GM18861 (cell line): ENCODE measurements at regions not wholly inside any gene's neighbourhood (a gene's known extent, or its start where the extent isn't known, plus 50 kb on each side); places are given as distances from the start of the nearest gene placed in this dataset.
"Not testable (repeated sequence)": the region's sequence is repeated elsewhere in the genome, so short reads cannot be mapped to it uniquely, and the experiment has no call there.

Experiments used
- ATAC-seq: cut with Tn5 transposase; IDR thresholded peaks from one replicate; pipeline ENCODE4 v1.9.1; 2021; ENCODE audit not compliant: unreplicated experiment

DNA sequence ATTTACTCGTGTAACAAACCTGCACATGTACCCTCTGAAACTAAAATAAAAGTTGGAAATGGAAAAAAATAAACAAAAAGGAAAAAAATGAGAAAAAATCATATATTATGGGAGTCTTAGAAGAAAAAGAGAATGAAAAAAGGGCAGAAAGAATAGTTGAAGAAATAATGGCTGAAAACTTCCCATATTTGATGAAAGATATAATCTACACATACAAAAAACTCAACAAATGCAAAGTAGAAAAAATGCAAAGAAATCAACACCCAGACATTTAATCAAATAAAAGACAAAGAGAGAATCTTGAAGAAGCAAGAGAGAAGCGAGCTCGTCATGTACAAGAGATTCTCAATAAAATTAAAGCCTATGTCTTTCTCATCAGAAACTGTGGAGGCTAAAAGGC, 73.8 kb downstream of the SLC25A46 start:
- ATAC-seq, result no peak

DNA sequence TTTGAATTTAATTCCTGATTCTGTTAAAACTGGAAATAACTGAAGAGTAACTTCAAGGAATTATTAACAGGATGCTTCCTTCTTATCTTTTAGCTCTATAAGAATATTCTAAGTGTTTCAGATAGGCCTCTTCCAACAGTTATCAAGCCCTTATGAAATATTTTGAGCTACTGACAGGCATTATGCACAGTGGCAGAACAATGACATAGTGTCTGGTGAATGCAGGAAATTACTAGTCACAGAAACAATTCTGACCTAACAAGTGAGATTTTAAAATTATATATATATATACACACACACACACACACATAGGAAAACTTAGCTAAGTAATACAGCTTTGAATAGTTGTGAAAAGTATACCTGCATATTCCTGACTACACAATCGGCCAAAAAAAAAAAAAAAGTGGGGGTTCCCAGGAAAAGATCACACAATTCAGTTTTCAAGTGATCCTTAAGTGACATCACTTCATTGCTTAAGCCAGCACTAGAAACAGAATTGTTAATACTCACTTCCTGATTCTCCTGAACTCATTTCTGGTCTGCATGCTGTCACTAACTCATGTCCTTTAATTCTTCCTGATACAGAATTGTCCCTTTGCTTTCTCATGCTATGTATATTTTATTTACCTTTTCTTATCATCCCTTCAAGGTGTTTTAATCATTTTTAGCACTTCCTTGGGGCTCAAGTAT, 77.3 kb downstream of the SLC25A46 start:
- ATAC-seq, result no peak

DNA sequence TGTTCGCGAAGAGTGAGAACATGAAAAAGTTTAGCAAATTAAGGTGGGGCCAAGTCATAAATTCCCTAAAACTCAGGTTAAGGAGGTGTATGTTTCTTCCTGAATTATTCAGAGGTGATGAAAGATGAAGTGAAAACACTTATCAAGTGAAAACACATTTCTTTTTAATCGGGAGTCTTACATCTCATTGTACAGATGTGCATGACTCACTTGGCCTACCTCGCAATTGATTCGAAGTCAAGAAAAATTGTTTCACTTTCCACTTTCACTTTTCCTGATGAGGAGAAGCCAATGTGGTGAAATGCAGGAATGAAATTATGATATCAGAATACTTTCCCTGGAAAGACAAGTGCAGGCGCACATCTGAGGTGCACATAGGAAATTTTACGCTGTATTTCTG, 78.7 kb downstream of the SLC25A46 start:
- ATAC-seq, result no peak

DNA sequence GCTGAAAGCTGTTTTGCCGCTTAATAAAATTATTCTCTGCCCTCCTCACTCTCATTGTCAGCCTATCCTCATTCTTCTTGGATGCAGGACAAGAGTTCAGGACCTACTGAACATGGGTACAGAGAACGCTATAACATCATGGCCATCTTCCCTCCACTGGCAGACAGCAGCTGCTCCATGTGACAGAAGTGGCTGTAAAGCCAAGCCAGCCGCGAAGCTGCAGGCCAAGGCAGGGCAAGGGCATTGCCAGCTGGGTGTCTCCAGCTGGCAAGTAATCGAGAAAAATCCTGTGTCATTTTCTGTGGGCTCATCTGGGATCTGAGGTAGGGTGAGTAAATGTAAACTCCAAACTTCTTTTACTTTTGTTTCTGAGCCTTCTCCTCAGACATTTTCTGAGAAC, 84.8 kb downstream of the SLC25A46 start:
- ATAC-seq, result no peak

DNA sequence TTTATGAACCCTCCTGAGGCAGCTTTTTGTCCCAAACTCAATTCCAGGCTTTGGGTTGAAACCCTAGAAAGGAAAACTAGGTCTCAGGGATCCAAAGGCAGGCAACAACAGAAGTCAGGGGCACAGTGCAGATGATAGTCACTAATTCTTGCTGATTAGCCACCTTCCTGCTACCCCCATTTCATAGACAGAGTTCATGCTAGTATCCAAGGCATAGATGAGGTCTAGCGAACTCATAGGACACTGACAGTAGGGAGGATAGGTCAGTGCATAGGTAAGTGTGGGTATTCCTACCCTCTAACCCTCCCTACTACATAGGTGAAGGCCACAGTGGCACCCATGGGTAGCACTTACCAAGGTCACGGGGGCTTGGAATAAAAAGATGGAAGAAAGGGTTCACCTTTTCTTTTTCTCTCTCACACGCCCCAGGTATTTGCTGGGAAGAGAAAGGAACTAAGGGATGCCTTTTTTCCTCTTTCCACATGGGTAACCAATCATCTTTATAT, 86.2 kb downstream of the SLC25A46 start:
- no peak for ATAC-seq

DNA sequence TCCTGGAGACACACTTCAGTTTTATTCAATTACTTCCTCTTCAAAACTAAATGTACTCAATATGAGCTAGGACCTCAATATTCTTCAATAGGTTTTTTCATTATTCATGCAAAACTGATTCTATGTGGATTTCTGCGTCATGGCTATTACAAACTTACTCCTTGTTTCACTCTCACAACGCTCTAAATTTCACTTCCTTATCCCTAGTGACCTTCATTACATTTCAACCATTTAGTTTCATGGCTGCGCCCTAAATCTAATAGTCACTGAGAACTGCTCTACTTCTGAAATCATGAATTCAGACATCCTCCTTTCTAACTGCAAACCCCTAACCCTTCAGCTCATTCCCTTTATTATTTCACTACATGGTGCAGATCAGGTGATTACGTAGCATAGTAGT, 93.9 kb downstream of the SLC25A46 start:
- no peak for ATAC-seq

DNA sequence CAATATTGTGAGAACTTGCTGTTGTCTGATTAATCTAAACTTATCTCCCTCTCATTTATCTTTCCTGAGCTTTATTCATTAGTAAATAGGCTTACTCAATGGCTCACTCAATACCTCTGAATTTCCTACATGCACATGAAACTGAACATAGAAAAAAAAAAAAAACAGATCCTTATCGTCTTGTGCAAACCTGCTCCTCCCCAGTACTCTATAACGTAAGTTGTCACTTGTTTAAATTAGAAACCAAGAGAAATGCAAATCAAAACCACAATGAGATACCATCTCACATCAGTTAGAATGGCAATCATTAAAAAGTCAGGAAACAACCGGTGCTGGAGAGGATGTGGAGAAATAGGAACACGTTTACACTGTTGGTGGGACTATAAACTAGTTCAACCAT, 96.1 kb downstream of the SLC25A46 start:
- ATAC-seq, result not testable (repeated sequence)

DNA sequence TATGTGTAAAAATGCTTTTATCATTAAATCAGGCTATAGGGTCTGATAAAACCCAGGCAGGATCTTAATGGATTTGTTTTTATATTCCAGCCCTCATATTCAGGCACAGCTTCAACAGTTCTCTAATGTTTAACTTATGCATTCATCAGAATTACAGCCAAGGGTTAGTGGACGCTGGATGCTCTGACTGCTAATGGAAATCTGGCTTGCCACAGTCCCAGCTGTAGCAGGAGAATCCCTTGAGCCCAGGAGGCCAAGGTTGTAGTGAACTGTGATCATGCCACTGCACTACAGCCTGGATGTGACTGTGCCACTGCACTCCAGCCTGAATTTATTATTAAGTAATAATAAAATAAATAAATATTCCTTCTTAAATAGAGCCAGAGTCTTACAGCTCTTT, 98.0 kb downstream of the SLC25A46 start:
- ATAC-seq, result no peak

DNA sequence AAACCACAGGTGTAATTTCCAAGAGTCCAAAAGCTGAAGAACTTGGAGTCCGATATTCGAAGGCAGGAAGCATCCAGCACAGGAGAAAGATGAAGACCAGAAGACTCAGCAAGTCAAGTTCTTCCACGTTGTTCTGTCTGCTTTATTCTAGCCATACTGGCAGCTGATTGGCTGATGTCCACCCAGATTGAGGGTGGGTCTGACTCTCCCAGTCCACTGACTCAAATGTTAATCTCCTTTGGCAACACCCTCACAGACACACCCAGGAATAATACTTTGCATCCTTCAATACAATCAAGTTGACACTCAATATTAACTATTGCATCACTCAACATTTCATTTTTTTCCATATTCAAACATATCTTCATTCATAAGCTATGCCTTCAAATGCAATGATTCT, 99.5 kb downstream of the SLC25A46 start:
- not testable (repeated sequence) for ATAC-seq

DNA sequence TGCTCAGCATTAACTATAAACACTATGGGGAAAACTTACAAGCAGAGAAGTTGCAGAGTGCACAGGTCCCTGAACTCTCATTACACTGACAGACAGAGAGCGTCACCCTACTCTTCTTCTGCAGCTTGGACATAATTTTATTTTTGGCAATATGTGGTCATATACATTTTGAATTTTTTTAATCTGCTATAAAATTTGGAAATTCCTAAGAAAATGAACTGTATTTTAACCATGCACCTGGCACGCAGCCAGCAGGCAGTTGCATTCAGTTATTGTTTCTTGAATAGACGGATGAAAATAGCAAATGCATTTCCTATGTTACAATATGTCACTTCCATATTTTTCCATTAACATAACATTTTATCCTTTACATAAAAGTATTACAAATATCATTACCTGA, 100.2 kb downstream of the SLC25A46 start:
- ATAC-seq, result no peak

DNA sequence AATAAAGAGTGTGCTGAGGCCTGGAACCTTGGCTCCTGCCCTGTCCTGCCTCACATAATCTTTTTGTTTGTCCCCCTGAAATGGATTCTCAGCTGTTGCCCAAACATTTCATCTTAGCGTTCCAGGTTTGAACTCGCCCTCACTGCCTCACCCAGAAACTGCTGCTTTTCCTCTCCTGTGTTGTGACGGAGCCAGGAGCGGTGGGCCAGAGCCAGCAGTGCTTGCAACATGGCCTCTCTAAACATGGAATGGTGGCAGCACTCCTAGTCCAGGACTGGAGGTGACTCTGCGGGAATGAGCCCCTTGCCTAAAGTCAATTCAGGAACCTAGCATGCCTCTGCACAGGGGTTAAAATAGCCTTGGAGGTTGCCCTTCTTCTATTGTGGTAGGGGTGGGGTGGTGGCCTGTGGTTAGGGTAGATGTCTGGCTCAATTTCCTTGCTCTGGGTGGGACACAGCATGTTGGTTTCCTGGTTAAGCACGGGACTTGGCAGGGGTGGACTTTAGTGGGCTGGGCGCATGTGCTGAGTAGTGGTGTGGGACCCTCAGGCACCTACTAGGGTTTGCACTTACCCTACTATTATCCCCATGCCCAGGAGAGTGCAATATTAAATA, 101.6 kb downstream of the SLC25A46 start:
- ATAC-seq, result no peak

DNA sequence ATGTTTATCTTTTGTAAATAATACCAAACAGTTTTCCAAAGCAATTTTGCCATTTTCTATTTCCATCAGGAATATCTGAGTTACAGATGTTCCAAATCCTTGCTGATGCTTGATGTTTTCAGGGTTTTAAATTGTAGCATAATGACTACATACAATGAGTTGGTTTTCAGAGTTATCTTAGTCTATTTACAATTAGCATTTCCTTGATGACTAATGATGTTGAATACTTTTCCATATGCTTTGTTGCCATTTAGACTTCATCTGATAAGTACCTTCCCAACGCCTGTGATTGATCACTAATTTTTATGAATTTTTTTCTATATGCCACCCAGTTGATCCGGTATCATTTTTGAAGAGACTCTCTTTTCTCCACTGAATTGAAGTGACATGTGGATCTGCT, 102.3 kb downstream of the SLC25A46 start:
- no peak for ATAC-seq

DNA sequence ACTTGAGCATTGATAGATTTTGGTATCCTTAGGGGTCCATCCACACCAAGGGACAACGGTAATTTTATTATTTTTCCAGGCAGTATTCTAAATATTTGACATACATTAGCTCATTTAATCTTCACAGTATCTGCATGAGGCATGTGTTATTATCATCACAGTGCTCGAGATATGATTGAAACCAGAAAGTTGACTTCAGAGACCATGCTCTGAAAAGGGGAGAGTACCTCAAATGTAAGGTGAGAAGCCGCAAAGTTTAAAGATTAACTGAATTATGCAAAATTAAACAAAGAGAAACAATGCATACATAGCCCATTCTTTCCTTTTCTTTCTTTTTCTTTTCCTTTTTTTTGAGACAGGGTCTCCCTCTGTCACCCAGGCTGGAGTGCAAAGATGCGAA, 104.1 kb downstream of the SLC25A46 start:
- ATAC-seq, result no peak

DNA sequence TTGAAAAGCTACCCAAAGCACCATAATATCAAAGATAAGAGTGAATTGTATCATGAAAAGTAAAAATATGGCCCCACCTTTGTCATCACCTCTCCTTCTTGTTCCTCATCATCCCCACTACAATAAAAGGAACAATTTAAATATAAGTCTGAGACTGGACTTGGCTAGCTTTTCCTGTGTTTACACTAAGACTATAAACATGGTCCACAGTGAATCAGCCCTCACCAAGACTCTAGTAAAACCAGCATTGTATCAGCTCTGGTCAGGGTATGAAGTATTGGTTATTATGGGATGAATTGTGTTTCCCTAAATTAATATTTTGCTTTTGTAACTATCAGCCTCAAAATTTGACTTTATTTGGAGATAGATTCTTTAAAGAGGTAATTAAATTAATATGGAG, 105.4 kb downstream of the SLC25A46 start:
- no peak for ATAC-seq

DNA sequence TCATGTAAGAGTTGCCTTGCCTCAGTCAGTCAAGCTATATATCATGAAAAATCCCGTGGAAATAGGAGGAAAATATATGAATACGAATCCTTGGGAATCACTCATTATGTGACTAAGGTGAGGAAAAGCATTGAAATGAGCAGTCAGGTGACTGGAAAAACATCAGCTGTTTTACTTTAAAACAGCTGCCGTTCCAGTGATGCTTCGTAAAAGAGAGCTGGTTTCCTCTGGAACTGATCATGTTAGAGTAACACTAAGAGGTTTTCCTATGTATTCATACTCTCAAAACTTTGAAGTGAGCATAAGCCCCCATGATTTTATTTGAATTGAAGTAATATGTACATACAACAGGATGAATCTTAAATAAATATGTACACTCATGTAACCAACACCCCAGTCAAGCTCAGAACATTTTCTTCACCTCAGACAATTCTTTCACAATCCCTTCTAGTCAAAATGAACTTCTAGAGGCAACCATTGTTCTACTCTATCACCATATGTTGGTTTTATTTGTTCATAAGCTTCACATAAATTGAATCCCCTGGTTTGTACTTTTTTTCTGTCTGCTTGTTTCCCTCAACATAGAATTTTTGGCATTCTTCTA, 107.7 kb downstream of the SLC25A46 start:
- ATAC-seq, result no peak

DNA sequence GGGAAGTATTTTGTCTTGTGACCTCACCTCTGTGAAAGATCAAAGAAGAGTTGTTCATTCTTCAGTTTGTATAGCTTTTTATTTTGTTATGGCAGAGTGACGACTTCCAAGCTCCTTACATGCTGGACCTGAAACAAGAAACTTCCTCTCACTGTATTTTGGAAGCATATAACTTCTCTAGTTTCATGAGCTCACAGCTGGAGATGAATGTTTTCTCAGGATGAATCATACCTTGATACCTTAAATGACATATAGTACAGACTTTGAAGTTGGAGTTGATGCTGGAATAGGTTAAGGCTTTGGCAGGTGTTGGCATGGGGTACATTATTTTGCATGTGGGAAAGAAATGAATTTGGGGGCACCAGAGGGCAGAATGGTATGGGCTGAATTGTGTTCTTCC, 112.5 kb downstream of the SLC25A46 start:
- no peak for ATAC-seq

DNA sequence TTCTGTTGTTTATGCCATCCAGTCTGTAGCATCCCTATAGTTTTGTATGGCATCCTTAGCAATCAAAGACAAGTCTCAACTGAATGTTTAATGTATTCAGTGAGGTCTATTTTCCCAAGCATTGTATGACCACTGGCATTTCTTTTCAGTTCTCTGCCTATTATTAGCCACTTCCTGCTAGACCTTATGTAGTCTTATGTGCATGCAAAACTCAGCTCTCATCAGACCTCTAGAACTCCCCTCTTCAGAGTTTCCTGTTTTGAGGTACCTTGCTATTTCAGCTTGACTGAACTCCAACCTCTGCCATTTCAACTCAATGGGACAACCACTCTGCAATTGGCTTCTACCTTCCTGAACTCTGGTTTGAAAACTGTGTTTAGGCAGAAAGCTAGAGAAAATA, 113.2 kb downstream of the SLC25A46 start:
- ATAC-seq, result peak; percentile 99

DNA sequence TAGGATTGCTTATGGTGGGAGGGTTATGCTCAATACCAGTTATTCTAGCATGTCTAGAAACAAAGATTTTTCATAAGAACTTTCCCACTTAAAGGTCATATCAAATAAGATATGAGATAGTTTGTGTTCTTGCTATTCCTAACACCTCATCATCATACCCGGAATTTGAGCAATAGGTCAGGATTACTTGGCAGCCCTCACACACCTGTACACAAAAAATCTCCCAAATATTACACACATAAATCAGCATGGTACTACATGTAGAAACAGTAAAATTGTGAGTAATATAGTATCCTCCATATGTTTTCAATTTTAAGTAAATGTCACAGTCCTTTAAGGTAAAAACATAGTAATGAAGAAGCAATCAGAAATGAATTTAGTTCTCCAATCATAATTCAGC, 113.7 kb downstream of the SLC25A46 start:
- no peak for ATAC-seq

DNA sequence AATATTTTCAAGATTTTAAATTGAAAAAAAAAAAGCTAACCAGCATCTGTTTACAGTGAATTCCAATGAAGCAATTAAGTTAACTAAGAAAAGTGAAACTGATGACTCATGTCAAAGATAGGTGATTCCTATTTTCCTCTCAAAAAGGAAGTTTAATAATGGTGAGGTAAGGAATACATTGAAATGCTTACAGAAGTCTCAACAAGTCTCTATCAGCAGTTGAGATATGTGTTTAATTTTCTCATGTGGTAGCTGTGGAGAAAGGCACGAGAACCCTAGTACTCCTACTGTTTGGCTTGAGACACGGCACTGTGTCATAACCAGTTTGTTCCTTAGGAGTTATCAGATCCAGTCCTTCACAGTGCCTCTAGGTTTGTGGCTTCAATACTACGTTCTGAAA, 114.5 kb downstream of the SLC25A46 start:
- ATAC-seq, result no peak

DNA sequence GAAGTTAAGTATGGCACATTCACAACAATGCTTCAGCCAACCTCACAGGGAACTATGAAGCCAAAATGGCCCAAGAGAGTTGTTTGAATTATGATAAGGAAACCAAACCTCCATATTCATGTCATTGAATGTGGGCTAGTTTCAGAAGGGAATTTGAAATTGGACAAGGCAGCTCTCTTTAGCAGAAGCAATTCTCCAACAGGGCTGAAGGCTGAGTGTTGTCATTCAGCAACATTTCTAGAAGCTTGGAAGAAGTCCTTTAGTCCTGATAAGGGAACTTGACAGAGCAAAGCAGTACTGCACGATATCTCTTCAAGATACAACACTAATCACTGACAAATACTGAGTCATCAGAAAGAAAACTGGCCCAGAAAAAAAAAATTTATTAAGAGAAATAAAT, 115.4 kb downstream of the SLC25A46 start:
- ATAC-seq, result no peak

DNA sequence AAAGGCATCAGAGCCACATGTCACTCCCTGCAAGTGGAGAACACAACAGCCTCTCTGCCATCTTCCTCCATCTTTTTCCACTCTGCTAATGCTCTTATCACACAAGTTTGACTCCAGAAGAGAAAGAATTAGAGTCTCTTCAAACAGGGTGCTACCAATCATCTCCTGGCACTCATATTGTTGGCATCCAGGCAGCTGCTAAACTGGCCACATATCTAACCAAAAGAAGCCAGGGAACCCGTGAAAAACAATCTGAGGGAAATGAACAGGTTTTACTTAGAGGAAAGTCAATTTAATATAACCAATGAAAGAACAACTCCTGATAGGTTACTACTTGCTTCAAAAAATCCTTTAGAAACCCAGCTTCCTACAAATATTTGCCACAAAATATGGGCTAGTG, 117.2 kb downstream of the SLC25A46 start:
- no peak for ATAC-seq

DNA sequence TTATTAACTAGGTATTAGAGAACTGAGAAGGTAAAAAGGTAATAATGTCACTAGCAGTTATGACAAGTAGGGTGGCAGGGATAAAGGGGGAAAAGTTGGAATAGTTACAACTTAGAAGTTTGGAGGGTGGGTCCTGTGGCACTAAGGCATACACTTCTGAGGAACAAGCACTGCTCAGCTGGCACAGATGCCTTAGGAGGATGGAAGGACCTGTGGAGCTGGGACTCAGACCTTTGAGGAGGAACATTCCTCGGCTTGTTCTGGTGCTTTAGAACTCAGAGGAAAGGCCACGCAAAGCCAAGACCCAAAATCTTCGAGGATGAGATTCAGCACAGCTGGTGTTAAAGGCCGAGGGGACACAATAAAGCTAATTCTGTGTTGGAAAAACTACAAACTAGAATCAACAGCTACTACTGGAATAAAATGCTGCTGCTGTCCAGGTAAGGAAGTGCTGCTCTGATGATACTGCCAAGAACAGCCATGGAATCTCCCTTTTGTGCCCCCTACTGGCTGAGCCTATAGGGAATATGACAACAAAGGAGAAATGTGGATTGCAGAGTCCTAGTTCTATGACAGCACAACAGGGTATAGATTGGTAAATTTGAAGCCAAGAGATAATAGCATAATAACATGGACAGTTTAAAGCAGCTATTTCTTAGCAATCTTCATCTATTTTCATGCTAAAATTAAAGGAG, 126.7 kb downstream of the SLC25A46 start:
- no peak for ATAC-seq
